HG03095 (cell line): ENCODE measurements at regions not wholly inside any gene's neighbourhood (a gene's known extent, or its start where the extent isn't known, plus 50 kb on each side); places are given as distances from the start of the nearest gene placed in this dataset.

Experiments
- ATAC-seq: cut with Tn5 transposase; IDR thresholded peaks from one replicate; pipeline ENCODE4 v1.9.1; 2021; ENCODE audit warnings: moderate library complexity; ENCODE audit not compliant: unreplicated experiment

DNA sequence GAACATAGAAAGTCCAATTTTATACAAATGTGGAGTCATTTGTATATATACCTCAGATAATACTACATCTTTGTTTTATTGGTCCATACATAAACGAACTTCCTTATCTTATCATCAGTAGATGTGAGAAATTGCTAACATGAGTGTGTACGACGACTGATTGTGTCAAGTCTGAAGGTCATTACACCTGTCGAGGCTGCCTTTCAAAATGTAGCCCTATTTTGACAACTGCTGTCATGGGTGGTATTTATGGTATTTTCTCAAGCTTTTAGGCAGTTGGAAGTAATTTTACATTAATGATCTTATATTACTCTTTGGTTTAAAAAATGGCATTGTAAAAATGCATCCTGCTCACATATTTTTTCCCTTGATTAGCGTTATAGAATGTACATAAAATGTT, 183.7 kb upstream of the DNAJC19 start:
- no peak for ATAC-seq

DNA sequence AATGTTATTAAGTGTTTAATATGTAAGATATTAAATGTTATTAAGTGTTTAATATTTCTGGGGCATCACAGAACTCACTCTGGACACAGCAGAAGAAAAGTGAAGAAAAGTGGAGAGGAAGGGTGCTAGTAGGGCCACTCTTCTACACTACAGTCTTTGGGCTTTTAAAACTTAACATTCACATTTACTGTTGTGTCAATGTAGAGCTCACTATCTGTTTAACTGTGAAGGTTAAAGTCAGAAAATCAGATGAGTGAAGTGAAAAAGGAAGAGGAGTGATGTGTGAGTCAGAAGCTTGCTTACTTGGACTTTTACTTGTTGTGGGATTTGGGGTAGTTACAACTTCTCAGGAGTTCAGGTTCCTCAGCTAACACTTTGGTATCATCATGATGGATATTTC, 145.3 kb upstream of the DNAJC19 start:
- no peak for ATAC-seq

- no peak for ATAC-seq
These were observed 144.3 kb upstream of the DNAJC19 start for GRCh38 chr3:181133832-181134231.

DNA sequence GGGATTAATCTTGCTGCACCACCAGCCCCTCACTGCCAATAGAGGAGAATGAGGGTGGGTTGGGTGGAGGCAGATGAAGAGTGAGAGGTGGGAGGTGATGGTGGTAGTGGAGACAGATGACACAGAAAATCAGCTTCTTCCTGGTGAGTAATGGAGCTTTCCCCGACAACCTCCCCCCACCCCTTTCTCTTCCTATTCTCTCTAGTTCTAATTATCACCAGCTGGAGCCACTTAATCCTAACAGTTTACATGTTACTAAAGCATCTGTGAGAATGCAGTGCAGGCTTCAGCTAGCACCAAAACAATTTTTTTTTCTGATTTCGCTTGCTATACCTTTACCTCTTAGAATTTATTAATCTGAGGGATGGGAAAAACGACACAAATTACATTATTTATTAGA, 116.1 kb upstream of the DNAJC19 start:
- no peak for ATAC-seq

DNA sequence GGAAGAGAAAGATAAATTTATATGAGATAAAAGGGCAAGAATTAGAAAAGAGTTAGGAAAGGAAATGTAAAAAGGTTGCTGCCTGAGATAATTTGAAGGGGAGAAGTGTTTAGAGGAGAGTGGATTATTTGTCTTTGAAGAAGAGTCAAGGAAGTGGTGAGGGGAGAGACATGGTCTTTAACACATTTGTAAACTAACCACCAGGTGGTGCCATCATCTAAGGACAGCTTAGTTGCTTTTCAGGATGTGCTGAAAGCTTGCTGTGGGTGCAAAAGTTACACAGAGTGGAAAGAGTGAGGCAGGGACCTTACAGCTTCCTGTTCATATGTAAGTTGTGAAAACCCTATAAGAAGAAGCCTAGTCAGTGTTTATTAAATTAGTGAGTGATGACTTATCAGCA, 114.1 kb upstream of the DNAJC19 start:
- no peak for ATAC-seq

DNA sequence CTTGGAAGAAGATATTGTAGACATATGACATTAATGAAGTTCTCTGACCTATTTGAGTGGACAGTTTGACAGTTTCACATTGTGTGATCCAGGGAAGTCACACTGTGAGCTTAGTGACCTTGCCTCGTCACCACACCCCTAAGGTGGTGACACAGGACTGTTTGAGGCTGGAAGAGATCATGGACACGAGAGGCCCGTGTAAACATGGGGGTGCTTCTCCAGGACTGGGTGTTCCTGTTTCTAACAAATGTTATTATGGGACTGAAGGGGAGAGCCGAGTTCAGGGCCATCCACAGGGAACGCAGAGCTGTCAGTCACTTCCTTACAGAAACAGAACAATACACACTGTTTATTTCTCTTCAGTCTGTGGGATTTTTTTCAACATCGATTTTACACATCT, 96.5 kb upstream of the DNAJC19 start:
- no peak for ATAC-seq

- ATAC-seq, result no peak
These were observed 92.4 kb upstream of the DNAJC19 start for GRCh38 chr3:181081930-181082329.

DNA sequence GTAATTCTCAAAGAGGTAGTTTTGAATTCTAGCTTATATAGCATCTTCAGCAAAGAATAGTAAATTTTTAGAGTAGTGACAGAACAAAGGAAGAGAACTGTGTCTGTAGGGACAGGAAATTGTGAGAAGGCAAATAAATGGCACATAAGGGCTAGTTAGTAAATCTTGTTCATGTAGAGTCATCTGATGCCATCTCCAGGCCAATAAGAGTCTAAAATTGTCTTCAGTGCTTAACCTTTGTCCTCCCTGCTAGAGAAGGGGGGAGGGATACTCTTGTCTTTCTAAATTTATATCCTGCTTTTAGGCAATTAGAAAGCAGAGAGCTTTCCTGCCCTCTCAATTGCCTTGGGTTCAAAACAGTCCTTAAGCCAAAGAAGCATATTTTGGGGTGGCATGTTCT, 87.0 kb upstream of the DNAJC19 start:
- ATAC-seq, result no peak

DNA sequence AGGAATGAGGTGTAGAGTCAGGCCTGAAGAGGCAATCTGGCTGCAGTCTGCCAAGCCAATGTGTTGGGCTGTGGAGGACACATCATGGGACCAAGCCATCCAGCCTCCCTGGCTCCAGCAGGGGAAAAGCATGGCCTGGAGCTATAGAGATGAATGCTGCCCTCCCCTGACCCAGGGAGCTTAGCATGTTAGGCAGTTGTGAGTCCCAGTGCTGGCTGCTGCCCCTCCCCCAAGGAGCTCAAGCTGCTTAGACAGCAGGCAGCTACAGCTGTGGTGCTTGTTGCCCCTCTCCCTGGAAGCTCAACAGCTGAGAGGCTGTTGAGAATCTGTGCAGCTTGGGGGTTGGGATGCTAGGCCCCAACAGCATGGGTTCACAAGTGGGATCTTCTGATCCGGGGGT, 85.6 kb upstream of the DNAJC19 start:
- ATAC-seq, result no peak

DNA sequence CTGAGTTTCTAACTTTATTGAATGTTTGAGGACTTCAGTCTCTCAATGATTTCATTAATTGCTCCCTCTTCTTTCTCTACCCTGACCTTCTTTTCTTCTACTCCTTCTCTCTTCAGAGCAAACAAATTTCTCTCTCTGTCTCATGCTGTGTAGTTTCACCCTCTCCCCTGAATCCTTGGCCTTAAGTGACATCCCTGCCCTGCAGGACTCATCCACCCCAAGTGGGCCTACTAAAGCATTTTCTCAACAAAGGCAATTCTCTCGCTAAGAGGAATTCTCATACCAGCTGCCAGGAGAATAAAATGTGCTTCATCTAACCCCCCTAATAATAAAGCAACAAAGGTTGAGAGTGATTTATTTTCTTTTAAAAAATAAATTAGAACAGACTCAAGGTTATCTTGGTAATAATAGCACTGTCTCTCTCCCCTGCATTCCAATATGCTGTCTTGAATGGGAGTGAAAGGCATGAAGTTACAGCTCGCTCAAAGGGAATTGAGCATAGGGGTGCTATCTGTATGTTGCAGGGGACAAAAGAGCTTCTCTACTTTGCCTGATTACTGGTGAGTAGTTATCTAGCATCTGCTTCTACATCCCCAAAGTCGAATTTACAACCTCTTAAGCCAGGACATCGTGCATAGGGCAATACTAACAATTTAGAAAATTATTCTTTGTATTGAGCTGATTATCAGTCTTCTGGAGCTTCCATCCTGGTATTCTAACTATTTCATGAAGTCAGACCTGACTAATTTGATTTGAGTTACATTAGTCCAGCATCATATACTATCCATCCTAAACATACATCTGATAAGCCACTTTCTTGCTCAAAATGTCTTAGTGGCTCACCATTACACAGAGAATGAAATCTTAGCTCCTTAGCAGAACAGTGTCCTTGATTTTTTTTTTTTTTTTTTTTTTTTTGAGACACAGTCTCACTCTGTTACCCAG, 76.9 kb upstream of the DNAJC19 start:
- ATAC-seq, result no peak

- no peak for ATAC-seq
These were observed 66.7 kb upstream of the DNAJC19 start for GRCh38 chr3:181056136-181056732.

- ATAC-seq, result no peak
These were observed 65.0 kb upstream of the DNAJC19 start for GRCh38 chr3:181054538-181054937.

DNA sequence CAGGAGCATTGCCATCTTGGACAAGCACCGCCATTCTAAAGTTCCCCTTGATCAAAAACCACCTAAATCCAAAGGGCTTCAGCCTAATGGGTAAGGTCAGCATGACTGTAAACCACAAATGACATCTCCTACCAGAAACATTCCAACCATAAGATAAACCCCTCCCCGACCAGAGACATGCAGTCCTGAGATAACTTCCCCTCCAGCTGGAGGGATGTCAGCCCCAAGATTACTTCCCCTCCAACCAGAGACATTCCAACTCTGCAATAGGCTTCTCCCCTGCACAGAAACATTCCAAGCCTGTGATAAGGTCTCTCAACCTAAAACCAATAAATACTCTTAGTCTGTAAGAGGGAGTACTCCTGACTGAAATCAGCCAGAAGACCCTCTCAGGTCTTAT, 62.7 kb upstream of the DNAJC19 start:
- ATAC-seq, result no peak

GRCh38 chr3:181050738-181051137, 61.2 kb upstream of the DNAJC19 start:
- no peak for ATAC-seq

- no peak for ATAC-seq
These were observed 50.5 kb upstream of the DNAJC19 start for GRCh38 chr3:181040030-181040429.
